IMR-90 (cell line): ENCODE measurements at regions not wholly inside any gene's neighbourhood (a gene's known extent, or its start where the extent isn't known, plus 50 kb on each side); places are given as distances from the start of the nearest gene placed in this dataset.
"Not testable (repeated sequence)": the region's sequence is repeated elsewhere in the genome, so short reads cannot be mapped to it uniquely, and the experiment has no call there.

Experiments
- ATAC-seq: fragments of 200-7000 bp; cut with Tn5 transposase; 2 replicates; pipeline ENCODE4 v1.9.1; 2020; ENCODE audit warnings: low read depth, mild to moderate bottlenecking, moderate library complexity
- BruUV-seq: library from RNA; stranded (reverse); fragments of 400-500 nt; replicated peaks from 2 replicates; lab custom pipeline; 2021; lab: Mats Ljungman, UMichigan
- CTCF ChIA-PET: fragments of 300-600 bp; formaldehyde crosslinking; extraction: SDS; loops from one replicate; lab custom pipeline; 2021; ENCODE audit warnings: antibody characterized with exemption; lab: Yijun Ruan, JAX
- POLR2A ChIA-PET: fragments of 300-600 bp; sonication (Branson Sonifier 250); formaldehyde crosslinking; loops from one replicate; lab custom pipeline; 2022; ENCODE audit warnings: antibody characterized with exemption; ENCODE audit not compliant: unreplicated experiment; lab: Charles Lee
- DNase-seq: peaks from one replicate; pipeline ENCODE4 v3.0.0; 2013
- H2AFZ ChIP-seq: replicated peaks from 2 replicates; pipeline ENCODE3; 2013; ENCODE audit warnings: low read length, mild to moderate bottlenecking; ENCODE audit not compliant: poor library complexity
- H2AK5ac ChIP-seq: 2 replicates; pipeline ENCODE4 v1.6.1; 2013; ENCODE audit warnings: low read depth, low read length, inconsistent platforms
- H2AK9ac ChIP-seq: replicated peaks from 2 replicates; pipeline ENCODE3; 2013; ENCODE audit warnings: mild to moderate bottlenecking, low read depth, low read length, moderate library complexity; ENCODE audit not compliant: poor library complexity
- H2BK120ac ChIP-seq: 2 replicates; pipeline ENCODE4 v1.6.1; 2013; ENCODE audit warnings: low read depth, low read length, inconsistent platforms
- H2BK15ac ChIP-seq: 3 replicates; pipeline ENCODE4 v1.6.1; 2013; ENCODE audit warnings: low read depth, low read length, inconsistent platforms
- H2BK20ac ChIP-seq: 2 replicates; pipeline ENCODE4 v1.6.1; 2013; ENCODE audit warnings: low read depth, mild to moderate bottlenecking, inconsistent platforms, low read length, moderate library complexity
- H2BK5ac ChIP-seq: 2 replicates; pipeline ENCODE4 v1.6.1; 2013; ENCODE audit warnings: mild to moderate bottlenecking, low read depth, low read length, inconsistent platforms; ENCODE audit not compliant: poor library complexity, severe bottlenecking
- H3K14ac ChIP-seq: replicated peaks from 2 replicates; pipeline ENCODE4 v1.6.1; 2013; ENCODE audit warnings: low read depth, low read length, inconsistent platforms
- H3K18ac ChIP-seq: 2 replicates; pipeline ENCODE4 v1.6.1; 2013; ENCODE audit warnings: low read depth, low read length, control low read depth
- H3K23ac ChIP-seq: 2 replicates; pipeline ENCODE4 v1.6.1; 2013; ENCODE audit warnings: low read depth, low read length, inconsistent platforms
- H3K27ac ChIP-seq: 2 replicates; pipeline ENCODE4 v1.5.1; 2013; ENCODE audit warnings: mild to moderate bottlenecking, control low read depth, low read length; ENCODE audit not compliant: insufficient read depth
- H3K27me3 ChIP-seq: 2 replicates; pipeline ENCODE4 v1.6.1; 2013; ENCODE audit warnings: low read length; ENCODE audit not compliant: control insufficient read depth, insufficient read depth
- H3K36me3 ChIP-seq: 2 replicates; pipeline ENCODE4 v1.6.1; 2013; ENCODE audit warnings: low read length, mixed read lengths; ENCODE audit not compliant: control insufficient read depth, insufficient read depth
- H3K4ac ChIP-seq: 2 replicates; pipeline ENCODE4 v1.6.1; 2013; ENCODE audit warnings: low read depth, low read length, inconsistent platforms
- H3K4me1 ChIP-seq: 2 replicates; pipeline ENCODE4 v1.6.1; 2013; ENCODE audit warnings: low read length, mixed read lengths; ENCODE audit not compliant: control insufficient read depth, insufficient read depth
- H3K4me2 ChIP-seq: 2 replicates; pipeline ENCODE4 v1.6.1; 2013; ENCODE audit warnings: low read depth, mild to moderate bottlenecking, control low read depth, low read length, moderate library complexity
- H3K4me3 ChIP-seq: 2 replicates; pipeline ENCODE4 v1.5.1; 2013; ENCODE audit warnings: low read depth, mild to moderate bottlenecking, control low read depth, low read length, moderate library complexity; ENCODE audit not compliant: insufficient read depth
- H3K56ac ChIP-seq: 2 replicates; pipeline ENCODE4 v1.6.1; 2013; ENCODE audit warnings: low read length, inconsistent platforms; ENCODE audit not compliant: insufficient read depth; ENCODE audit errors: extremely low read depth
- H3K79me1 ChIP-seq, 2 experiments: 2 replicates each; pipeline ENCODE4 v1.6.1; 2013; ENCODE audit warnings: low read length in 2 of 2, inconsistent platforms in 1 of 2, low read depth in 1 of 2
- H3K9ac ChIP-seq: 2 replicates; pipeline ENCODE4 v1.6.1; 2013; ENCODE audit warnings: low read depth, low read length, control low read depth
- H3K9me1 ChIP-seq: 2 replicates; pipeline ENCODE4 v1.6.1; 2013; ENCODE audit warnings: low read length, inconsistent platforms; ENCODE audit not compliant: insufficient read depth
- H3K9me3 ChIP-seq: 2 replicates; pipeline ENCODE4 v1.6.1; 2013; ENCODE audit warnings: low read length; ENCODE audit not compliant: control insufficient read depth, insufficient read depth
- H4K20me1 ChIP-seq: 2 replicates; pipeline ENCODE4 v1.6.1; 2013; ENCODE audit warnings: low read length, inconsistent platforms; ENCODE audit not compliant: insufficient read depth
- H4K5ac ChIP-seq: 2 replicates; pipeline ENCODE4 v1.6.1; 2013; ENCODE audit warnings: mild to moderate bottlenecking, low read depth, low read length, control low read depth
- H4K8ac ChIP-seq, 2 experiments: 2 replicates each; pipeline ENCODE4 v1.6.1; 2013; ENCODE audit warnings: low read depth in 2 of 2, low read length in 2 of 2, control low read depth in 1 of 2, inconsistent platforms in 1 of 2
- H4K91ac ChIP-seq: 2 replicates; pipeline ENCODE4 v1.6.1; 2013; ENCODE audit warnings: low read depth, low read length, inconsistent platforms; ENCODE audit not compliant: insufficient read depth
- WGBS, 2 experiments: methylation state at CpG; one replicate each; pipeline versions ENCODE4 v1.1.5 to v1.1.7; 2013; ENCODE audit warnings: missing lambda C conversion rate in 2 of 2; ENCODE audit not compliant: insufficient read length in 1 of 2; ENCODE audit errors: extremely low coverage in 2 of 2; 5-methylcytosine and 5-hydroxymethylcytosine counted together
- dilution Hi-C: fragments of 300-500 bp; cut with HindIII; formaldehyde crosslinking; loops from one replicate; pipeline ENCODE4 v1.14.3; 2018; ENCODE audit warnings: low sequenced_read_pairs; ENCODE audit not compliant: unreplicated experiment
- in situ Hi-C: fragments of 300-500 bp; cut with MboI; formaldehyde crosslinking; loops from 3 replicates; pipeline ENCODE4 v1.14.3; 2019; ENCODE audit warnings: low sequenced_read_pairs, inconsistent platforms, mixed read lengths
- intact Hi-C: fragments of 100-400 bp; cut with micrococcal nuclease; formaldehyde crosslinking; loops from 2 replicates; pipeline ENCODE4 v1.10.0; 2022

GRCh38 chr18:35906291-35906690 lies 66.2 kb upstream of the RMP24 start:
- H2BK5ac ChIP-seq, ATAC-seq, H3K14ac ChIP-seq, intact Hi-C loops, H3K4me1 ChIP-seq, H2BK120ac ChIP-seq, H3K4me3 ChIP-seq, dilution Hi-C loops, H3K9me1 ChIP-seq, H3K27me3 ChIP-seq, H3K9ac ChIP-seq, H3K56ac ChIP-seq, H4K5ac ChIP-seq, H3K36me3 ChIP-seq, H4K20me1 ChIP-seq, POLR2A ChIA-PET, H3K23ac ChIP-seq, H2BK15ac ChIP-seq, H3K4me2 ChIP-seq, H2AK9ac ChIP-seq, H4K8ac ChIP-seq, H3K9me3 ChIP-seq, H4K91ac ChIP-seq, H2AFZ ChIP-seq, CTCF ChIA-PET, H2BK20ac ChIP-seq, H3K18ac ChIP-seq, H3K4ac ChIP-seq, DNase-seq, in situ Hi-C loops, H2AK5ac ChIP-seq, H3K27ac ChIP-seq, H3K79me1 ChIP-seq, BruUV-seq: not testable (repeated sequence)
- no CpG with 5 or more reads among the region's 3 CpGs for WGBS, 2 experiments
